Pancreas (tissue), 10 donors: ENCODE measurements at regions not wholly inside any gene's neighbourhood (a gene's known extent, or its start where the extent isn't known, plus 50 kb on each side); places are given as distances from the start of the nearest gene placed in this dataset.

Experiments
- ATAC-seq, 4 donors: fragments of 200-7000 bp; cut with Tn5 transposase; one replicate each; pipeline versions ENCODE4 v1.8.0 to v1.9.1; 2020; ENCODE audit warnings: mild to moderate bottlenecking in 4 of 4, moderate library complexity in 4 of 4
- DNase-seq, 6 donors: peaks; one replicate each; pipeline ENCODE4 v3.0.0-alpha.2; 2020
- FAIRE-seq: peaks from 2 replicates; lab custom pipeline; 2012; peaks lifted over from hg19 to GRCh38; lab: Jason Lieb, UNC
- H3K27ac ChIP-seq, 4 donors: fragments of 200-600 bp; sonication (generic); 1 replicate in 3 of 4; 2 replicates in 1 of 4; pipeline versions ENCODE4 v1.5.0 to v1.8.0; 2020
- H3K27me3 ChIP-seq, 4 donors: fragments of 200-600 bp; one replicate each; pipeline ENCODE4 v1.8.0; 2021
- H3K36me3 ChIP-seq, 3 donors: fragments of 200-600 bp; sonication (generic) in 1 of 3; one replicate each; pipeline versions ENCODE4 v1.5.0 to v1.8.0; 2020 to 2021
- H3K4me1 ChIP-seq, 3 donors: fragments of 200-600 bp; one replicate each; pipeline ENCODE4 v1.8.0; 2021
- H3K4me3 ChIP-seq, 4 donors: fragments of 200-600 bp; sonication (generic) in 2 of 4; one replicate each; pipeline versions ENCODE4 v1.5.0 to v1.8.0; 2020 to 2021
- H3K9me3 ChIP-seq, 4 donors: fragments of 200-600 bp; one replicate each; pipeline ENCODE4 v1.8.0; 2021
- WGBS, 2 donors: extraction: QIAGEN DNeasy Blood & Tissue Kit; methylation state at CpG; one replicate each; pipeline ENCODE4 v1.1.7; 2013; 5-methylcytosine and 5-hydroxymethylcytosine counted together
- intact Hi-C, 3 donors: fragments of 100-400 bp; cut with DNase I; formaldehyde crosslinking; loops; one replicate each; pipeline versions ENCODE4 v1.11.1 to v1.14.2; 2022
- TF ChIP-seq, protein P1 (sequence below), 4 donors: fragments of 200-600 bp; sonication (generic) in 3 of 4; IDR thresholded peaks; one replicate each; pipeline versions ENCODE4 v1.5.0 to v1.8.0; 2021; ENCODE audit warnings: antibody characterized with exemption in 4 of 4
- donor health status: healthy with polysubstance abuse.
- donor health status: DM: no; HTN: no; CAD: no; lungs with moderate emphysema.
- donor health status: DM: no; HTN: no; CAD: no.
- donor health status: control.
- donor health status: control.
- donor health status: Bipolar disorder and iron deficiency.
- donor health status: DM: yes; HTN: yes; CAD: no.
- donor health status: DM: no; HTN: no; CAD: no.
- donor health status: DM: no; HTN: no; CAD: no.
- donor health status: DM: yes; HTN: yes; CAD: no.

DNA sequence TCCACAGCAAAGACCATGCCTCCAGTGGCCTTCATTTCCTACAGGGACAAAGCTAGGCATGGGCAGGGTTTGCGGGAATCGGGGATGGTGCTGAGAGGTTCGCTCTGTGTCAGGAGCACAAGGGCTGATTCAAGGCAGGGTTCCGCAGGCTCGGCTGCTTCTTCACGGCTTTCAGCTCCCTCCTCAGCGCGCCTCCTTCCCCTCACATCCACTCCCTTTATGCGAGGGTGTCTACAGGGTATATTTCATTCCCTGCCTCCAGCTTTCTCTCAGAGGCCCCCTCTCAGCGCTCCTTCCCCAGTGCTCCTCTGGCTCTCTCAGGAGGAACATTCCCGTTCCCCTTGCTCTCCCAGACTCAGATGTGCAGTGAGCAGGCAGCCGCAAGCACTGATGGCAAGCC is 78.7 kb upstream of the ASB18 start:
- H3K27ac ChIP-seq, result no peak overlapping the region
- TF ChIP-seq, protein P1, sequence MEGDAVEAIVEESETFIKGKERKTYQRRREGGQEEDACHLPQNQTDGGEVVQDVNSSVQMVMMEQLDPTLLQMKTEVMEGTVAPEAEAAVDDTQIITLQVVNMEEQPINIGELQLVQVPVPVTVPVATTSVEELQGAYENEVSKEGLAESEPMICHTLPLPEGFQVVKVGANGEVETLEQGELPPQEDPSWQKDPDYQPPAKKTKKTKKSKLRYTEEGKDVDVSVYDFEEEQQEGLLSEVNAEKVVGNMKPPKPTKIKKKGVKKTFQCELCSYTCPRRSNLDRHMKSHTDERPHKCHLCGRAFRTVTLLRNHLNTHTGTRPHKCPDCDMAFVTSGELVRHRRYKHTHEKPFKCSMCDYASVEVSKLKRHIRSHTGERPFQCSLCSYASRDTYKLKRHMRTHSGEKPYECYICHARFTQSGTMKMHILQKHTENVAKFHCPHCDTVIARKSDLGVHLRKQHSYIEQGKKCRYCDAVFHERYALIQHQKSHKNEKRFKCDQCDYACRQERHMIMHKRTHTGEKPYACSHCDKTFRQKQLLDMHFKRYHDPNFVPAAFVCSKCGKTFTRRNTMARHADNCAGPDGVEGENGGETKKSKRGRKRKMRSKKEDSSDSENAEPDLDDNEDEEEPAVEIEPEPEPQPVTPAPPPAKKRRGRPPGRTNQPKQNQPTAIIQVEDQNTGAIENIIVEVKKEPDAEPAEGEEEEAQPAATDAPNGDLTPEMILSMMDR (IDR thresholded peaks at IDR 0.05), result no peak
- no peaks in the 10 kb centered on the region for H3K27me3 ChIP-seq
- ATAC-seq, result no peak
- H3K36me3 ChIP-seq, result no peaks in the 10 kb centered on the region
- H3K4me1 ChIP-seq, result no peaks in the 10 kb centered on the region
- intact Hi-C loops, result loop anchor here in 1 of 3 donors (10.0 kb wide), 1 partner anchor 722 kb away; no protein-coding TSS in a partner anchor
- DNase-seq, result no peak
- no peaks in the 10 kb centered on the region for H3K9me3 ChIP-seq
- H3K4me3 ChIP-seq, result no peak overlapping the region
- 72 to 82% methylated on average over 12 of the region's 12 CpGs for WGBS, 2 donors
- no peak for FAIRE-seq

DNA sequence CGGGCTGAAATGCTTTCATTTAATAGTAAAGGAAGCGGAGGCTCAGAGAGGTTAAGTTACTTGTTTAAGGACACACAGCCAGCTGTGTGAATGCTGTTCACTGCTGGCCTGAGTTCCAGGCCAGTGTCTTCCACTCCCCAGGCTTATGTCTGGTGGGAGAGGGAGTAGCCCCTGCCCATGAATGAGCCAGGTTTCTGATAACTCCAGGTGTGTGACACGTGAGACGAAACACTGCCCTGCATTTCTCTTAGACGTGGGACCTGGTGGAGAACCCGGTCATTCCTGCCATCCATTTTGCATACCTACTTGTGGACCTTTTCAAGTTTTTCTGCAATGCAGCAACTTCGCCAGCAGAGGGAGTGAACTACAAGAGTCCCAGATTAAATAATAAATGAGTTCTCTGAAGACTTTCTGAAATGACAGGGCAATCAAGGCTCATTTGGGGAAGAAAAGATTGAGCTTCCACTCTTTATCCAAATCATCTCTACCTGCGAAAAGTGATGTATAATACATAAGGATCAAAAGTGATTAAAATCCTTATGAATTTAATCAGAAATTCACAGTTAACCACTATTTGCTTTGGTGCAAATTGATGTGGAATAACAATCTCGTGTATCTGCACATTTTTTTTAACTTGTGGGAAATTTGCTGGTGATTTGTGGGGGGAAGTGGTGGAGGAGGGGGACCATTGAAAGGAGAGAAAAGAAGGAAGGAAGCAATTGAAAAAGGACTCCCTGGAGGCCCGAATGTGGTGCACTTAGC is 79.4 kb upstream of the ASB18 start:
- Histone ChIP-seq H3K4me3 (no peak overlapping the region), H3K9me3 (no peaks in the 10 kb centered on the region), H3K36me3 (no peaks in the 10 kb centered on the region), H3K27ac (no peak overlapping the region), H3K4me1 (no peaks in the 10 kb centered on the region), H3K27me3 (no peaks in the 10 kb centered on the region)
- WGBS, 2 donors, result 23 to 31% methylated on average over 10 of the region's 10 CpGs
- peak in 3 of 4 donors; percentile 60 to 79 (median 66) for ATAC-seq
- FAIRE-seq, result no peak
- TF ChIP-seq, protein P1 (IDR thresholded peaks at IDR 0.05), result peak; percentile 57 to 77 (median 74)
- peak in 3 of 6 donors; percentile 29 to 62 (median 48) for DNase-seq
- intact Hi-C loops, result loop anchor here in 1 of 3 donors (10.0 kb wide), 1 partner anchor 721 kb away; no protein-coding TSS in a partner anchor

DNA sequence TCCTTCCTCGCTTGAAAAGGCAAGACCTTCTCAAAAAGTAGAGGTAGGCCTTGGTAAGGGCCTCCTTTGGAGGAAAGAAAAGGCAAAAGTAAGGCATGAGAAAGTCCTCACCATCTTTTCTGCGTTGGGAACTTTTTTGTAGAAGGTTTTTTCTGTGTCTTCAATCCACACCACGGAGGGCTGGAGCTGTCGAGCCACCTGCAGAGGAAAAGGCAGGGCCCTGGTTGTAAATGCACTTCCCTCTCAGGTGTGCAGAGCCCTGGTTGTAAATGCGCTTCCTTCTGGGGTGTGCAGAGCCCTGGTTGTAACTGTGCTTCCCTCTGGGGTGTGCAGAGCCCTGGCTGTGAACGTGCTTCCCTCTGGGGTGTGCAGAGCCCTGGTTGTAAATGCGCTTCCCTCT is 80.2 kb upstream of the ASB18 start:
- no peak for FAIRE-seq
- no peak for ATAC-seq
- Histone ChIP-seq H3K4me3 (no peak overlapping the region), H3K4me1 (no peaks in the 10 kb centered on the region), H3K27me3 (no peaks in the 10 kb centered on the region), H3K27ac (no peak overlapping the region), H3K9me3 (no peaks in the 10 kb centered on the region), H3K36me3 (no peaks in the 10 kb centered on the region)
- no peak for DNase-seq
- TF ChIP-seq, protein P1 (IDR thresholded peaks at IDR 0.05), result no peak
- WGBS, 2 donors, result 63 to 76% methylated on average over 7 of the region's 7 CpGs
- intact Hi-C loops, result loop anchor here in 1 of 3 donors (10.0 kb wide), 1 partner anchor 720 kb away; no protein-coding TSS in a partner anchor

DNA sequence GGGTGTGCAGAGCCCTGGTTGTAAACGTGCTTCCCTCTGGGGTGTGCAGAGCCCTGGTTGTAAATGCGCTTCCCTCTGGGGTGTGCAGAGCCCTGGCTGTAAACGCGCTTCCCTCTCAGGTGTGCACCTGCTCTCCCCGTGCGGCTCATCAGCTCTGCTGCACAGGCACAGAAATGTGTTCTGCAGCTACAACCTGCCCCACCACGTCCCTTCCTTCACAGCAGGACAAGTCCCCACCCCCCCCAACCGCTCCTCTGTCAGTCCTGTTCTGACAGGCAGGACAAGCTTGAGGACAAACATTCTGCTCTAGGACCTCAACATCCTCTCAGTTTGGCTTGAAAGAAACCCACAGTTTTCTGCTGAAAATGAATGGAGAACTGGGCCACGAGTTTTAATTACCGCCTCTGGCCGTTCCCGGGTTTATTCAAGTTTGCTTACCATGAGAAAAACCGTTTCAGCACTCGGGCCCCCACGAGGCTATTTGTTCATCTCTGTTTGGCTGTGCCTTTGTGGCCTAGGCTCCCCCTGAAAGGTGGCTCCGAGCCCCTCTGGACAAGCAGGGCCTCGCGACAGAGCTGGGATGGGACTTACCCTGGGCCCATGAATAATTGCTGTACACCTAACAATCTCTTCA is 81.0 kb upstream of the ASB18 start:
- H3K27me3 ChIP-seq, result no peaks in the 10 kb centered on the region
- no peak overlapping the region for H3K27ac ChIP-seq
- DNase-seq (no peak), FAIRE-seq (no peak), ATAC-seq (no peak)
- WGBS, 2 donors, result 64 to 74% methylated on average over 18 of the region's 18 CpGs
- H3K36me3 ChIP-seq, result no peaks in the 10 kb centered on the region
- intact Hi-C loops, result loop anchor here in 1 of 3 donors (10.0 kb wide), 1 partner anchor 720 kb away; no protein-coding TSS in a partner anchor
- TF ChIP-seq, protein P1 (IDR thresholded peaks at IDR 0.05), result no peak
- H3K4me3 ChIP-seq, result no peak overlapping the region
- H3K9me3 ChIP-seq, result no peaks in the 10 kb centered on the region
- H3K4me1 ChIP-seq, result no peaks in the 10 kb centered on the region
